CD4-positive, alpha-beta T cell treated with Interleukin-6 for 4 hours (primary cell): ENCODE measurements at regions not wholly inside any gene's neighbourhood (a gene's known extent, or its start where the extent isn't known, plus 50 kb on each side); places are given as distances from the start of the nearest gene placed in this dataset.

Source experiments
- DNase-seq: peaks from one replicate; pipeline ENCODE4 v3.0.0-alpha.2; 2020; ENCODE audit warnings: mixed read lengths

DNA sequence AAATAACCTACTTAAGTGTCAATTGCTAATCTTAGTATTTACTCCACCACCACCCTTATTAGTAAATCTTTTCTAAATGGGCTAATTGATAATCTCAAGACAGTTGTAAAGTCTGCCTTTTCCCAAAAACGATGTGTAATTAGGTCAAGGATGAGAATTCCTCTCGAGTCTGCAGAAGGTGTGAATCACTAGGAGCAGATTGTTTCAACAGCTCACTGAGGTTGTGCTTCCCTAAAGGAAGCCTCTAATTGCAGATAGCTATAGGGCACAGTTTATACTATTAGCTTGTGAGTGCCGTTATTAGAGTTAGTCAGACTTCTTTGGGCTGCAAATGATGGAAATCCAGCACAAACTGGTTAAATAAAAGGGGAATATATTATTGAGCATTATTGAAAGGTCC, 84.9 kb downstream of the C11orf91 start:
- no peak for DNase-seq

DNA sequence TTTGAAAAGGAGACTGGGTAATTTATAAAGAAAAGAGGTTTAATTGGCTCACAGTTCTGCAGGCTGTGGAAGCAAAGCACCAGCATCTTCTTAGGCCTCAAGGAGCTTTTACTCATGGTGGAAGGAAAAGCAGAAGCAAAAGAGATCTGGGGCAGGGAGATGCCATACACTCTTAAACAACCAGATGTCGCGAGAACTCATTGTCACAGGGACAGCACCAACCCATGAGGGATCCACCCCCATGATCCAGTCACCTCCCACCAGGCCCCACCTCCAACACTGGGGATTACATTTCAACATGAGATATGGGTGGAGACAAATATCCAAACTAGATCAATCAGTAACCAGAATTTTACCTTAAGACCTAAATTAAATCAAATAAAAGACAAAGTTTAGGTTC, 87.2 kb downstream of the C11orf91 start:
- DNase-seq = no peak

DNA sequence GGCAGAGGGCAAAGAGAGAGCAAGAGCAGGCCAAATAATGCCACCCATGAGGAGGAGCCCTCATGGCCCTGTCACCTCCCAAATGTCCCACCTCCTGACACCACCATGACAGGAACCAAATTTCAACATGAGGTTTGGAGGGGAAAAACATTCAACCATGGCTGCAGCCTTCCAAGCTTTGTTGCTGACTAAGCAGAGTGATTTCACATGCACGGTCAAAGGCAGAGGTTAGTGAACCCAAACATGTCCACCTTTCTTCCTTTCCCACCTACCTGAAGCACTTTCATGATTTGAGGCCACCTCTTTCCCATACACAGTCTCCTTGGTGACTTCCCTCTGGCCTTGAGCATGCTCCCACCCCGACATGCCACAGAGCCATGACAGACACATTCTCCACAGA, 89.7 kb downstream of the C11orf91 start:
- no peak for DNase-seq

DNA sequence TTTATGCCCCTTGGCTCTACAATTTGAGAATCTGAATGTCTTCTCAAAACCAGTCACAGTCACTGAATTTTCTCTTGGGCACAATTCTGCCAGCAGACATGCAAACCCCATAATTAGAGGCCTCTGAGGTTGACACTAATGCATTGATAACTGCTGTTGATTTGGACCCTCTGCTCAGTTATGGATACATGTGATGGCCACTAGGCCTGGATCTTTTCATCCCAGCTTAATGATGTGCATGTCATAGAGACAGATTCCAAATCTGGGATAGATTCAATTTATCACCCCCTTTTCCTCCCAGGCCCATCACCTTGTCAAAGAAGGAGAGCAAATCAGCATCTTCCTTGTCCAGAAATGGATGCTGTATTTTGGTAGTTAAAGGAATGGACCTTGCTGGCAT, 92.2 kb downstream of the C11orf91 start:
- DNase-seq = no peak

DNA sequence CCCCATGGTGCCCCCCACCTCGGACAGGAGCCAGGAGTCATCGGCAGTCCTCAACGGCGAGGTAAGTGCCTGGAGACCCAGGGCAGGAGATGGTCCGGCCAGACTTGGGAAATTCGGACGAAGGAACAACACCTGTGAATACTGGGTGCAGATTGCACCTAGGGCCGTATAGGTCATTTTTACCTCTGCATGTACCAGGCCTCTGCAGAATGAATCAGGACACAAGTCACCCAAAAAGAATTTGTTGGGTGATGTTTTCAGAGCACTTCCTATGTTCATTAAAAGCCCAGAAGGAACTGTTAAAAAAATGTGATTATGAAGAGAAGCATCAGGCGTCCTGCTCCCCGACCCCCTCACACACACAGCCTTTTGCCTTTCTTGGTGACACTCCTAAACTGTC, 93.9 kb downstream of the C11orf91 start:
- DNase-seq = no peak

DNA sequence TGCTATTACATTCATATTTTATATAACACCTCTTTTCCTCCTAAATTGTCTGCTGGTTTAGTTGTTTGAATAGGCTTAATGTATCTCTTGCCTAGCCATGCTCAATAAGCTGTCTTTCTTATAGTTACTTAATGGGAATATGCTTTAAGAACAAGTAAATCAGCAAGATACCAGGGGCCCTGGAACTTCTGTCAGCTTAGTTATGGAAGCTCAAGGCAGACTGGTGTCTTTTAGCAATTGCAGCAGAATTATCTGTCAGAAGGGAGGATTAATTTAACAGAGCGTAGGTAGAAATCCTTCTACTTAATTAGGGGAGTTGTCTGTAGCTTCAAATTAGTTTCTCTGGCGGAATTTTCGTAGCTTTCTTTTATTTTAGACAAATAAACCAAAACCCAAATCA, 94.9 kb downstream of the C11orf91 start:
- DNase-seq = no peak

DNA sequence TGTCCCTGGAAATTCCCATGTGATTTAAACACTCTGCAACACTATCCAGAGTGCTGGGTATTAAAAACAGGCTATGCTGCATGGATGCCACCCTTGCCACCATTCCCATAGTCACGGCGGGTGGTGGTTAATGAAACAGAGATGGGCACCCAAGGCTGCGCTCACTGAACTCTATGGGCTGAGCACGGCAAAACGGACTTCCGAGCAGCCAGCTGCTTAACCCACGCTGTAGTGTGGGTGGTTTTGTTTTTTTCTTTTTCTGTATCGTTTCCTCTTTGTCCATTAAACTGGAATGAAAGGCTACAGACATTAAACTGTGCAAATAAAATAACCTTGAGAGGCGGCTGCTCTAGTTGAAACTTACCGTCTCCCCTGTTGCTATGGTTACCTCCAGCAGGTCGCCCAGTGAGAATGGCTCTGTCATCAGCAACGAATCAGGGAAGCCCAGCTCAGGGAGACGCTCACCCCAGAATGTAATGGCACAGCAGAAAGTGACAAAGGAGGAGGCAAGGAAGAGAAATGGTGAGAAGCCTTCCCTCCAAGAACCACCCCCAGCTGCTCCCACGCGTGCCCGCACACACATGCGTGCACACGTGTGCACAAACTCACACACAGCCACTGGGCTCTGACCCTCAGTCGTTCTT, 102.1 kb downstream of the C11orf91 start:
- DNase-seq = no peak

DNA sequence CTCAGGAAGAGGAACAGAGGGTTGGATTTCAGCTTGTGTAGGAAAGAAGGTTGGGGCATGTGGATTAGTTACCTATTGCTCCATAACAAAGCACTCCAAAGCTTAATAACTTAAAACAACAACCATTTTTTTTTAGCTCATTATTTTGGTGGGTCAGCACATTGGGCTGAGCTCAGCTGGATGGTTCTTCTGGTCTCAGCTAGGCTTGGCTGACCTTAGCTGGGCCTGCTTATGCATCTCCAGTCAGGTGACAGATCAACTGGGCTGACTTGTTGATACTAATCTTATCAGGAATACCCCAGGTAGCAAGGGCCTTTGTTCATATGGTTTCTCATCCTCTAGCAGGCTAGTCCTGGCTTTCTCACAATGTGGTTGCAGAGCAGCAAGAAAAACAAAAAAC, 106.4 kb downstream of the C11orf91 start:
- no peak for DNase-seq

DNA sequence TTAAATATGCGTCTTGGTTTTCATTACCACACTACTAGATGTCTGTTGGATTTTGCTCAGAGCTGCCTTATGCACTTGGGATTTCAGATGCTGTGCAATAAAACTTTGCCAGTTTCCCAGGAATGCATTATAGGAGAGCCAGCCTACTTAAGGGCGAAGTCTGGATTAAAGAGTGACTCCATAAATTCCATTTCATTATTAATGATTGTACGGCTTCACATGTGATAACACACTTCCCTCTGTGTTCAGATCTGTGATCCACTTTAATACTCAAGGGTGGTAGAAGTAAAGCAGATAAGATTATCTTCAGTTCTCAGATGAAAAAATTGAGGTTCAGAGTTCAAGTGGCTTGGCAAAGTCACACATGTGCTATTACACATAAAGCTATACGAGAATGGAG, 110.2 kb downstream of the C11orf91 start:
- DNase-seq = no peak

DNA sequence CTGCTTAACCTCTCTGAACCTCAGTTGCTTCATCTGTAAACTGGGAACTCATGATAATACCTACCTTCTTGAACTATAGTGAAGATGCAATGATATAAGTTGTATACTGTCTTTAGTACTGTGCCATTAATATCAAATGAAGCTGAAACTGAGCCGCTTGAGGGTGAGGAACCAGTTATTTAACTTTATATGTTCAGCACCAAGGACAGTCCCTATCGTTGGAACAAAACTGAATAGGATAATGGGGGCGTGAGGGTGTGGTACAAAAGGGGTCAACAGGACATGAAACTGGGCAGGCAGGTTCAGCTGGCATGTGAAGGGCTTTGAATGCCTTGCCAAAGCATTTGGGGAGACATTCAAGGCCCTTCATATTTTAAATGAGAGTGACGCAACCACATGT, 112.6 kb downstream of the C11orf91 start:
- DNase-seq = no peak

DNA sequence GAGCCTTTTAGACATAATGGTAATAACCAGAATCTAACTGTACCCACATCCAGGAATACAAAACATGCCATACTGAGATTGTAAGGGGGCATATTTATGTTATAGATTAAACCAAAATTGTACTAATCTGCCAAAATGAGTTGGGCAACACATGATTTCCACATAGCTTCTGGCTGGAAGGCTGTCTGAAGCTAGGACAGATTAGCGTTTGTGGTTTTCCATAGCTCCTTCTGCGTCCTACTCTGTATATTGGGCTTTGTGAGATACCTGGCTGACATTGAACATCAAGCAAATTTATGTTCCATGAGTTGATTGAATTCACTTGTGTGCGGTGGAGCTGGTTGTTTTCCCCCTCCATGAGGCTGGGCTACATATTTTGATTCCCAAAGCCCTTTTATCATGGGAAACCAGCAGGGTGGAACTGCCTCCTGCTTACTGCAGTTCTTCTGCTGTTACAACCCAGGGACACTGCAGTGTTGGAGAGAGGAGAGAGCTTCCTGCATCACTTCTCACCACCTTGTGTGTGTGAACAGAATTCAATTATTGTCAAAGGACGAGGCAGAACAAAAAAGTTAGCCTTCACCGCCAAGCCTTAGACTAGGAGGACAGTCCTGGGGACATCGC, 114.9 kb downstream of the C11orf91 start:
- DNase-seq = no peak

DNA sequence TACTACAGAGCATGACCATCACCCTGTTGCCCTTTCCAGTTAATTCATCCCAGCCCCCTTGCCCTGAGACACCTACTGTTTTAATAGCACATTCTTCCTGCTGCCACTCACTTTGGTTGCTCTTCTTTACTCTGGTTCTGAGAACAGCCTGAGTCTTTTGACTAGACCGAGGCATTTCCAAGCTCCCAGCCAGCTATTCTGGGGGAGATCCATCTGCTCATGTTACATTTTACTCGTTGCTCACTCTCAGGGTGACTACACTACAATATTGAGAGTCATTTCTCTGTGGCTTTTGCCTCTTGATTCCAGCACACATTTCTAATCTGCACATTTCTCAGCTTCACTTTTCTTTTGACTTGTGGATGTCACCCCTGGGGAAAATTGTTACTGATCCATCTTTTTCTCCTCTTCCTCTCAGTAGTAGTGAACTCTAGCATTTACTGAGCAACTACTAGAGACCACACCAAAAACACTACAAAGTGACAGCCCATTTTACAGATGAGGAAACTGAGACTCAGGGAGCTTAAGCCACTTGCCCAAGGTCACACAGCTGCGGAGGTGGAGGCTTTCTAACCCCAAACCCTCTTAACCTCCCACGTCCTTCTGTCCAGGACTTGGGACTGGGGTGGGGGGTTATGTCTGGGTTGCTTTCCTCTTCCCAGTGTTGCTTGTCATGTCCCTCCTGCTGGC, 117.8 kb downstream of the C11orf91 start:
- DNase-seq = no peak

DNA sequence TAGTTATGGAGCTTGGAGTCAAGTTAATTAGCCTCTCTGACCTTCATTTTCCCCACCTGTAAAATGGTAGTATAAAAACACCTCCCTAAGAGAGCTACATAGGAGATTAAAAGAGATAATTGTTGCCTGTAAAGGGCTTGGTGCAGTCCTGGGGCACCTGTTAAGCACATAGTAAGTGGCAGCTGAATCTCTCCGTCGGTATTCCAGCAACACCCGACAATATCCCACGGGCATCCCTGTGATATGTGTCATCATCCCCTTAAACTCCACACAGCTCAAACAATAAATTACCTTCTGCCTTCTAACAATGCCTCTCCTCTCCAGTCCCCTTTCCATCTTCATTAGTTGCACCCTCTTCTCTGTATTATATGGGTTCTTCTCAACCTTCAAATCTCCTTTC, 121.5 kb downstream of the C11orf91 start:
- DNase-seq = no peak

DNA sequence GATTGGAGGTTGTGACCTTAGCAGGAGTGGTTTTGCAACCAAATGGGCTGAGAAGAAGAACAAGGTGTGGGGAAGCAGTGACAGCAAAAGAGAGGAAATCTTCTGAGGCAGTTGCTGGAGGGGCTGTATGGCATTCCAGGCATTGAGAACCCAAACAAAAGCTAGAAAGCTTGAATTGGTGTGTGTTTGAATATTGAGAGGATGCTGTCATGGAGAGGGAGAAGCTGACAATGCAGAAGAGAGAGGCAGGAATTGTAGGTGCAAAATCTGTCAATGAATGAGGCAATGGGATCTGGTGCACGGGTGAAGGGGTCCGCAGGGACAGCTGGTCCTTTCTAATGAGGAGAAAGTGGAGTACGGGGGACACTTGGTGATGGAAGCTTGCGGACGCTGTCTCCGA, 123.4 kb downstream of the C11orf91 start:
- no peak for DNase-seq

DNA sequence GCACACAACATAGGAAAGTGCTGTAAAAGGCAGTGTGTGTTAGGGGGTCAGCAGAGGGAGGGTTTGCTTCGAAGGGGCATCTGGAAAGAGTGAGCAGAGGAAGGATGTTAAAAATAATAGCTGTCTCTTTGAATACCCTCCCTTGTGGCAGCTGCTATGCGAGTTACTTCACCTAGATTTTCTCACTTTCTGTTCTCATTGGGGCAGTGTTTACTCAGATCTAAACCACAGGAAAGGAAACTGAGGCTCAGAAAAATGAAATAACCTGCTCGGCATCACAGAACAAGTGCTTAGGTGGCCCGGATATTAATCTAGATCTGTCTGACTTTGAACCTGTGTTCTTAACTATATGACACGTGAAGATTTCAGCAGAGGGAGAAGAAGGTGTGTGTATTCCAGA, 125.3 kb downstream of the C11orf91 start:
- DNase-seq = no peak

DNA sequence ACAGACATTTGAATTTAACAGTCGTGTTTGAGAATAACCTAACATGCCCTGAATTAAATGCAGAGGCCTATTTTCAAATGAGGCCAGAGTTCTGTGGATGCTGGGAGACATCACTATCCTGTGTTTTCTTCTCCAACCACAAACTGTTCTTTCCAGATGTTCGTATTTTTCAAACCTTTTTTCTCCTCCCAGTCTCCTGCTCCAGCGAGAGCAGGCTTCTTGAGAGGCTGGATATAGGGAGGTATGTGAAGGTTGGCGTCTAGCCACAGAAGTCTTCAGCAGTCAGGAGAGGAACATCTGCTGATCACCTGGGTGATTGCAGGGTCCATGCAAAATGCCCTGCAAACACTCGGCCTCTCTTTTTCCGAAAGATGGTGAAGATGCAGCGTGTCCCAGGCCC, 126.3 kb downstream of the C11orf91 start:
- DNase-seq = no peak

DNA sequence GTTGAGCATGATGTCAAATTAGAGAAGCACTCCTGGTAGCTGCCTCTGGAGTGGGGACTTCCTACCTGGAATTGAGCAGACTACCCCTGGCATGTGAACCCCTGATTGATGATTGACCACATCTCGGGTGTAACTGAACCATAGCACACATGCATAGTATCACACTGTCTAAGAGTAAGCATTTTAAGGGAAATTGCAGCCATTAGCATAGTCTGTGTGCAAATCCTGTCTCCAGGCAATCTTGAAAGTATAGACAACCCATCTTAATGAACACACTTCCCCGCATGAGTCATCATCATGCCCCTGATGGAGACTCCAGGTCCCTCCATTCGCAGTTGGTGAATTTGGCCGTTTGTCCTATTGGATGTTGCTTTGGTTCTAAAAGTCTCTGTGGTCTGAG, 131.3 kb downstream of the C11orf91 start:
- no peak for DNase-seq

DNA sequence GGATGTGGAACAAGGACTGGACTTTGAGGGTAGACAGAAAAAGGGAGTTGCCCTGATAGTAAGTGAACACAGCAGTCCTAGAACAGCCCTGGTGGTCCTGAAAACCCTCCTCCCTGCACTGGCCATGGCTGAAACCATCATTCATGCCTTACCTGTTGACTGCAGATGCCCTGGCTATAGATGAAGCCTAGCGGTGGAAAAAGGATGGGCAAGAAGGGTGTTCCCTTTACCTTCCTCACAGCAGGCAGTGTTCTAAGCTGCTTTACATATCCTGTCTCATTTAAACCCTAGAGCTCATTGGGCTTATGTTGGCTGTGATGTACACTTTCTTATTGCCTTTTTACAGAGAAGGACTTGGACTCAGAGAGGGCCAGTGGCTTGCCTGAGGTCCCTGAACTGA, 133.6 kb downstream of the C11orf91 start:
- DNase-seq = no peak

DNA sequence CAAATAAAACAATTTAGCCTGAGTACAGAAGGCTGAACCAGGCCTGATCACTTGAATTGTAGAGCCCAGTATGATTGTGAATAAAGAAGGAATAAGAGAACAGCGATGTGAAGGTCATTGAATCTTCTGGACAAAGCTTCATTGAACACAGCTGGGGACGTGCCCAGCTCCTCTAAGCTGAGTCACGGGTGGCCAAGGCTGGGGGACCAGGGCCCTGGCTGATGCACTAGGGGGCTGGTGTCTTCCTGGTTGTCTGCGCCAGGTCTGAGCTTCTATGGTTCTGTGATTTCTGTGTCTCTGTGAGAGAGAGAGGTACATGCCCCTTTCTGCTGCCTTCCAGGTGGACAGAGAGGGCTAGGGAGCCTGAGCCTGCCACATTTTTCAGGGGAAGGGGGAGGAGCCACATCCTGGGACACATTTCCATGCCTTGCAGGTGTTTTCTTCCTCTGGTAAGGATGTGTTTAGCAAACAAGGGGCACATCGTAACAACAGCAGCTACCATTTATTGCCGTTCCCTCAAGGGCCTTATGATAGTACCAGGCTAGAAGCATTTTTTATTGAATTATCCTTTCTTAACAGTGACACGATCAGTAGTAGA, 135.7 kb downstream of the C11orf91 start:
- no peak for DNase-seq

DNA sequence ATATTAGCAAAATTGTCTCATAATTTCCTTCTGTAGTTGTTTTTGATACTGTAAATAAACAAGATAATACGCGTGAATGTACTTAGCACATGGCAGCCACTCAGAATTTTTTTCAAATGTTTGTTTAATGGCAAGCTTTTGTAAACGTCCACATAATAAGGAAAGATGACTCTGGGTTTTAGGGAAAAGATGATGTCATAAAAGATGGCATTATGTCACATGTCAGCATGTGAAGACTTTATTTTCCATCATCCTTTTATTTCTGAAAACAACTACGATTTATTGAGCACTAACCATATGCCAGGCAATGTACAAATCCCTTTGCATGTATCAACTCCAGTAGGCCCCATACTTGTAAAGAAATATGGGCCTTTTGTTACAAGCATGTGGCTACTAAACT, 139.9 kb downstream of the C11orf91 start:
- no peak for DNase-seq

DNA sequence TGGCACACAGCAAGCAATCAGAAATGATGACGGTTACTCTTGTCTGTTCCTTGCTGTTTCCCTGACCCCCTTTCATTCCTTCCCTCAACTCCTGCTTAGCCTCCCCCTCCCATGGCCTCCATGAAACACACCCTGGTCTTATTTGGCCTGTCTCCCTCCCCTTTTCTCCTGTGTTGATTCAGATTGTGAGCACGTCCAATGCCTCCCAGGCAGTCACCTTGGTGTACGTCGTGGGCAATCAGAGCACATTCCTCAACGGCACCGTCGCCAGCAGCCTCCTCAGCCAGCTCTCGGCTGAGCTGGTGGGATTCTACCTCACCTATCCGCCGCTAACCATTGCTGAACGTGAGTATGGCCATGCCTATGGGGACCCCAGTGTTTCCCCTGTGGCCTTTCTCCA, 141.1 kb downstream of the C11orf91 start:
- DNase-seq = no peak

DNA sequence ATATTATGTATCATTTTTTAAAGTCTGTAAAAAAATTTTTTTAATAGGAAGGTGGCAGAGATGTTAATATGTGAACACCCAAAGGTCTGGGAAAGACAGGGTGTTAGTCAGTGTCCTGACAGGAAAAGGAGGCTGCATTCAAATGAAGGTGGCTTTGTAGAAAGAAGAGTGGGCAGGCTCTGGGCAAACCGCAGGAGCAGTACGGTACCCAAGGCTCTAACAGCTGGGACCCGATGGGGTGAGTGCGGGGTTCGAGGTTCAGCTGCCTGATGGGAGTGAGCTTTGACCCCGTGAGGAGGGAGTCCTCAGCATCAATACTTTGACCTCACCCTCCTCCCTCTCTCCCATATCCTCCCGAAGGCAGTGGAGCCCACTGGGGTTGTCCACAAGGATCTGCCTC, 142.5 kb downstream of the C11orf91 start:
- DNase-seq = no peak

DNA sequence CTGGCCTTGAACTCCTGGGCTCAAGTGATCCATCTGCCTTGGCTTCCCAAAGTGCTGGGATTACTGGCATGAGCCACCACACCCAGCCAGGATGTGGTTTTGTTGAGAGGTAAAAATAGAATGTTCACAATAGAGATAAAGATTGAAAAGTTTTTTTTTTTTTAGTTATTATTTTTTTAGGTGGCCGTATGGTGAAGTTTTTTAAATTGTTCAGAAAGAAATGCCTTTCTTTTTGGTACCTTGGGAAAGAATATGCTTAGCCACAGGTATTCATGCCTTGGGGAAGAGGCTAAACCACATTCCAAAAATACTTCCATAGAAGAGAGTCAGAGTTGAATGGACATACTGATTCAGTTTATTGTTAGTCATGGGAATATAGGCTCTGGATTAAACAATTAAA, 143.4 kb downstream of the C11orf91 start:
- no peak for DNase-seq

DNA sequence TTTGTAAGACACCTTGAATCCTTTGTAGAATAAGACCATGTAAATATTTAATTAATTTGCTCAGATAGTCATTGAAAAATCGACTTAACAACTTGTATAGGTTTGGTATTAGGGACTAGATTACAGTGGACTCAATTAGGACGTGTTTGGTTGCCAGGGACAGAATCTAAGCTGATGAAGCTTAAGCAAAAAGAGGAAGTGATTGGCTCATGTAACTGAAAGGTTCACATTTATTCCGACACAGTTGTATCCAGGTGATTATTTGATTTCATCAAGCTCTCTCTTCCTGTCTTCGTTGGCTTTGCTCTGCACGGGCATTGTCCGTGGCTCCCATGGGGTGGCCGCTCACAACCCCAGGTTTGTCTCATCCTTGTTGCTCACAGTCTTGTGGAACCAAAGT, 146.4 kb downstream of the C11orf91 start:
- no peak for DNase-seq
